GM12864 (cell line): ENCODE measurements at regions not wholly inside any gene's neighbourhood (a gene's known extent, or its start where the extent isn't known, plus 50 kb on each side); places are given as distances from the start of the nearest gene placed in this dataset.

Source experiments
- DNase-seq: peaks from one replicate; pipeline ENCODE4 v3.0.0-alpha.2; 2011; ENCODE audit warnings: low read depth
- H3K4me3 ChIP-seq: 2 replicates; pipeline ENCODE4 v1.5.1; 2011; ENCODE audit warnings: mild to moderate bottlenecking, low read depth, low read length, control low read depth
- CTCF ChIP-seq: IDR thresholded peaks from 2 replicates; pipeline ENCODE4 v1.5.1; 2011; ENCODE audit warnings: low read depth, mild to moderate bottlenecking, moderate library complexity, low read length, control low read depth, inconsistent platforms; ENCODE audit errors: missing control alignments

GRCh38 chr3:30286811-30287210 lies 319.6 kb upstream of the TGFBR2 start:
- TF ChIP-seq CTCF = no peak
- no peak overlapping the region for H3K4me3 ChIP-seq
- DNase-seq = no peak

- no peak overlapping the region for H3K4me3 ChIP-seq
- no peak for TF ChIP-seq CTCF
- no peak for DNase-seq
Observed at GRCh38 chr3:30288830-30289229, 317.6 kb upstream of the TGFBR2 start.

- no peak for TF ChIP-seq CTCF
- no peak for DNase-seq
- H3K4me3 ChIP-seq = no peak overlapping the region
Observed at GRCh38 chr3:30289324-30289723, 317.1 kb upstream of the TGFBR2 start.

GRCh38 chr3:30289766-30290165 lies 316.6 kb upstream of the TGFBR2 start:
- DNase-seq = no peak
- TF ChIP-seq CTCF = no peak
- no peak overlapping the region for H3K4me3 ChIP-seq

- no peak for DNase-seq
- TF ChIP-seq CTCF = no peak
- H3K4me3 ChIP-seq = no peak overlapping the region
Observed at GRCh38 chr3:30290479-30290878, 315.9 kb upstream of the TGFBR2 start.

- no peak for TF ChIP-seq CTCF
- H3K4me3 ChIP-seq = no peak overlapping the region
- DNase-seq = no peak
Observed at GRCh38 chr3:30292192-30292893, 314.1 kb upstream of the TGFBR2 start.

GRCh38 chr3:30293621-30294240 lies 312.7 kb upstream of the TGFBR2 start:
- no peak overlapping the region for H3K4me3 ChIP-seq
- DNase-seq = no peak
- no peak for TF ChIP-seq CTCF
